ENCODE measurements at regions not wholly inside any gene's neighbourhood (a gene's known extent, or its start where the extent isn't known, plus 50 kb on each side); places are given as distances from the start of the nearest gene placed in this dataset.

- Mint-ChIP-seq H3K36me3 (ENCODE audit: low read depth) (no peaks in the 10 kb centered on the region), H3K4me1 (peaks cover 17% of the 10 kb centered on the region), H3K9me3 (no peaks in the 10 kb centered on the region), H3K4me3 (no peak overlapping the region), H3K27me3 (ENCODE audit: insufficient read depth) (no peaks in the 10 kb centered on the region), H3K27ac (no peak overlapping the region)
- peaks cover 6% of the 10 kb centered on the region for H3K4me1 ChIP-seq (ENCODE audit: control insufficient read depth, insufficient read depth, low read length)
- no peak overlapping the region for H3K27ac ChIP-seq (ENCODE audit: low read depth, low read length)
- TF ChIP-seq, protein P1, sequence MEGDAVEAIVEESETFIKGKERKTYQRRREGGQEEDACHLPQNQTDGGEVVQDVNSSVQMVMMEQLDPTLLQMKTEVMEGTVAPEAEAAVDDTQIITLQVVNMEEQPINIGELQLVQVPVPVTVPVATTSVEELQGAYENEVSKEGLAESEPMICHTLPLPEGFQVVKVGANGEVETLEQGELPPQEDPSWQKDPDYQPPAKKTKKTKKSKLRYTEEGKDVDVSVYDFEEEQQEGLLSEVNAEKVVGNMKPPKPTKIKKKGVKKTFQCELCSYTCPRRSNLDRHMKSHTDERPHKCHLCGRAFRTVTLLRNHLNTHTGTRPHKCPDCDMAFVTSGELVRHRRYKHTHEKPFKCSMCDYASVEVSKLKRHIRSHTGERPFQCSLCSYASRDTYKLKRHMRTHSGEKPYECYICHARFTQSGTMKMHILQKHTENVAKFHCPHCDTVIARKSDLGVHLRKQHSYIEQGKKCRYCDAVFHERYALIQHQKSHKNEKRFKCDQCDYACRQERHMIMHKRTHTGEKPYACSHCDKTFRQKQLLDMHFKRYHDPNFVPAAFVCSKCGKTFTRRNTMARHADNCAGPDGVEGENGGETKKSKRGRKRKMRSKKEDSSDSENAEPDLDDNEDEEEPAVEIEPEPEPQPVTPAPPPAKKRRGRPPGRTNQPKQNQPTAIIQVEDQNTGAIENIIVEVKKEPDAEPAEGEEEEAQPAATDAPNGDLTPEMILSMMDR (conservative IDR thresholded peaks at IDR 0.05) = no peak
- no peak overlapping the region for H3K9ac ChIP-seq (ENCODE audit: extremely low read depth, low read length, poor library complexity, severe bottlenecking)
- no peaks in the 10 kb centered on the region for H3K9me3 ChIP-seq (ENCODE audit: control insufficient read depth, low read length)
- WGBS, 2 experiments (ENCODE audit: insufficient coverage in 1 of 2, insufficient read length in 1 of 2) = 94 to 100% methylated on average over 3 to 4 of the region's 4 CpGs
- H3K36me3 ChIP-seq (ENCODE audit: control insufficient read depth, insufficient read depth, low read length) = no peaks in the 10 kb centered on the region
- no peaks in the 10 kb centered on the region for H3K27me3 ChIP-seq (ENCODE audit: control insufficient read depth, insufficient read depth, low read length, poor library complexity, severe bottlenecking)
- DNase-seq = no peak
- no peak overlapping the region for H3K4me3 ChIP-seq (ENCODE audit: low read length)
Observed at GRCh38 chr12:16881986-16882570, 276.1 kb upstream of the LMO3 start.

DNA sequence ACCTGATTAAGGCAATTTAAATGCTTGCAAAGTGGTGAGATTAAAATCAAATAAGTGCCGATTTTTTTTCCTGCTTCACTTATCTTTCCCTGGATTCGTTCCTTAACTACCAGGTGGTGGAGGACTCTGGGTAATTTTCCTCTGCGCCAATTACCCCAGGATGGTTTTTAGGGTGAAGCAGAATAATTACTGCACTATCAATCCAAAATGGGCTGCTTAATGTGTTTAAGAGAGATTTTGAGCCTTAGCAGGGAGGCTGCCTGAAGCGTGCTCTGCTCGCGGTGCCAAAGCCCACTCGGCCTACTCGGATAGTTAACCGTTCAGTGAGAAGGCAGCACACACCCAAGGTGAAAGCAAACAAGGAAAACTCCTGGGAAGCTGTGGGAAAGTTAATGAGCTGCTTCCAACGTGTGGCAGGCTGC, 274.9 kb upstream of the LMO3 start:
- Histone ChIP-seq H3K4me3 (ENCODE audit: low read length) (peak overlapping the region; percentile 67), H3K27ac (ENCODE audit: low read depth, low read length) (peak overlapping the region; percentile 17), H3K27me3 (ENCODE audit: control insufficient read depth, insufficient read depth, low read length, poor library complexity, severe bottlenecking) (no peaks in the 10 kb centered on the region), H3K4me1 (ENCODE audit: control insufficient read depth, insufficient read depth, low read length) (peaks cover 6% of the 10 kb centered on the region), H3K9ac (ENCODE audit: extremely low read depth, low read length, poor library complexity, severe bottlenecking) (peak overlapping the region; percentile 11), H3K9me3 (ENCODE audit: control insufficient read depth, low read length) (no peaks in the 10 kb centered on the region), H3K36me3 (ENCODE audit: control insufficient read depth, insufficient read depth, low read length) (no peaks in the 10 kb centered on the region)
- H3K9me3 Mint-ChIP-seq = no peaks in the 10 kb centered on the region
- H3K4me1 Mint-ChIP-seq = peaks cover 20% of the 10 kb centered on the region
- H3K4me3 Mint-ChIP-seq = peak overlapping the region; percentile 41
- DNase-seq = peak; percentile 77
- TF ChIP-seq, protein P1 (conservative IDR thresholded peaks at IDR 0.05) = no peak
- H3K36me3 Mint-ChIP-seq (ENCODE audit: low read depth) = no peaks in the 10 kb centered on the region
- H3K27me3 Mint-ChIP-seq (ENCODE audit: insufficient read depth) = no peaks in the 10 kb centered on the region
- peak overlapping the region; percentile 69 for H3K27ac Mint-ChIP-seq
- 57 to 70% methylated on average over 6 to 10 of the region's 10 CpGs for WGBS, 2 experiments (ENCODE audit: insufficient coverage in 1 of 2, insufficient read length in 1 of 2)

GRCh38 chr12:16870845-16871244, 264.9 kb upstream of the LMO3 start:
- H3K9me3 Mint-ChIP-seq = no peaks in the 10 kb centered on the region
- no peaks in the 10 kb centered on the region for H3K27me3 Mint-ChIP-seq (ENCODE audit: insufficient read depth)
- no peak overlapping the region for H3K9ac ChIP-seq (ENCODE audit: extremely low read depth, low read length, poor library complexity, severe bottlenecking)
- no peaks in the 10 kb centered on the region for H3K36me3 Mint-ChIP-seq (ENCODE audit: low read depth)
- H3K36me3 ChIP-seq (ENCODE audit: control insufficient read depth, insufficient read depth, low read length) = no peaks in the 10 kb centered on the region
- 94% methylated on average over 1 of the region's 1 CpG; no CpG with 5 or more reads in 1 of the 2 experiments for WGBS, 2 experiments (ENCODE audit: insufficient coverage in 1 of 2, insufficient read length in 1 of 2)
- DNase-seq = no peak
- H3K27ac Mint-ChIP-seq = no peak overlapping the region
- no peak overlapping the region for H3K27ac ChIP-seq (ENCODE audit: low read depth, low read length)
- no peak overlapping the region for H3K4me3 Mint-ChIP-seq
- H3K4me3 ChIP-seq (ENCODE audit: low read length) = no peak overlapping the region
- H3K9me3 ChIP-seq (ENCODE audit: control insufficient read depth, low read length) = no peaks in the 10 kb centered on the region
- H3K27me3 ChIP-seq (ENCODE audit: control insufficient read depth, insufficient read depth, low read length, poor library complexity, severe bottlenecking) = no peaks in the 10 kb centered on the region
- TF ChIP-seq, protein P1 (conservative IDR thresholded peaks at IDR 0.05) = no peak
- H3K4me1 Mint-ChIP-seq = no peaks in the 10 kb centered on the region
- H3K4me1 ChIP-seq (ENCODE audit: control insufficient read depth, insufficient read depth, low read length) = no peaks in the 10 kb centered on the region

Data from endodermal cell (in vitro differentiated cells).